Stimulated activated CD8-positive, alpha-beta memory T cell treated with anti-CD3 and anti-CD28 coated beads, Interleukin-4, amount 100 ng/mL, for 4 hours (primary cell): ENCODE measurements at regions not wholly inside any gene's neighbourhood (a gene's known extent, or its start where the extent isn't known, plus 50 kb on each side); places are given as distances from the start of the nearest gene placed in this dataset.

Source experiments
- DNase-seq, 2 donors: peaks; one replicate each; pipeline ENCODE4 v3.0.0-alpha.2; 2020; ENCODE audit warnings: low read depth in 2 of 2, low spot score in 1 of 2

- no peak for DNase-seq
Measured at GRCh38 chr2:105625632-105626031, 119.1 kb upstream of the NCK2 start.

- DNase-seq = no peak
Measured at GRCh38 chr2:105621038-105621437, 123.7 kb upstream of the NCK2 start.

GRCh38 chr2:105618351-105618659 is 126.4 kb upstream of the NCK2 start:
- DNase-seq = no peak

- DNase-seq = no peak
Measured at GRCh38 chr2:105617631-105618350, 126.9 kb upstream of the NCK2 start.

- DNase-seq = no peak
Measured at GRCh38 chr2:105615305-105615704, 129.4 kb upstream of the NCK2 start.

- DNase-seq = no peak
Measured at GRCh38 chr2:105611811-105612424, 132.8 kb upstream of the NCK2 start.

- DNase-seq = no peak
Measured at GRCh38 chr2:105611333-105611637, 133.4 kb upstream of the NCK2 start.

GRCh38 chr2:105610576-105611332 is 134.0 kb upstream of the NCK2 start:
- DNase-seq = no peak

GRCh38 chr2:105609746-105610402 is 134.8 kb upstream of the NCK2 start:
- DNase-seq = no peak

- no peak for DNase-seq
Measured at GRCh38 chr2:105607920-105608504, 136.7 kb upstream of the NCK2 start.

- no peak for DNase-seq
Measured at GRCh38 chr2:105606081-105606480, 138.6 kb upstream of the NCK2 start.

GRCh38 chr2:105604938-105605337 is 139.8 kb upstream of the NCK2 start:
- DNase-seq = no peak

- DNase-seq = no peak
Measured at GRCh38 chr2:105600949-105601794, 143.5 kb upstream of the NCK2 start.

- no peak for DNase-seq
Measured at GRCh38 chr2:105600602-105600948, 144.1 kb upstream of the NCK2 start.

GRCh38 chr2:105600037-105600442 is 144.7 kb upstream of the NCK2 start:
- no peak for DNase-seq

- DNase-seq = no peak
Measured at GRCh38 chr2:105598829-105599698, 145.6 kb upstream of the NCK2 start.

GRCh38 chr2:105597806-105598803 is 146.6 kb upstream of the NCK2 start:
- no peak for DNase-seq

- no peak for DNase-seq
Measured at GRCh38 chr2:105597011-105597805, 147.5 kb upstream of the NCK2 start.
